ENCODE measurements at regions not wholly inside any gene's neighbourhood (a gene's known extent, or its start where the extent isn't known, plus 50 kb on each side); places are given as distances from the start of the nearest gene placed in this dataset.

- TF ChIP-seq, protein P1, sequence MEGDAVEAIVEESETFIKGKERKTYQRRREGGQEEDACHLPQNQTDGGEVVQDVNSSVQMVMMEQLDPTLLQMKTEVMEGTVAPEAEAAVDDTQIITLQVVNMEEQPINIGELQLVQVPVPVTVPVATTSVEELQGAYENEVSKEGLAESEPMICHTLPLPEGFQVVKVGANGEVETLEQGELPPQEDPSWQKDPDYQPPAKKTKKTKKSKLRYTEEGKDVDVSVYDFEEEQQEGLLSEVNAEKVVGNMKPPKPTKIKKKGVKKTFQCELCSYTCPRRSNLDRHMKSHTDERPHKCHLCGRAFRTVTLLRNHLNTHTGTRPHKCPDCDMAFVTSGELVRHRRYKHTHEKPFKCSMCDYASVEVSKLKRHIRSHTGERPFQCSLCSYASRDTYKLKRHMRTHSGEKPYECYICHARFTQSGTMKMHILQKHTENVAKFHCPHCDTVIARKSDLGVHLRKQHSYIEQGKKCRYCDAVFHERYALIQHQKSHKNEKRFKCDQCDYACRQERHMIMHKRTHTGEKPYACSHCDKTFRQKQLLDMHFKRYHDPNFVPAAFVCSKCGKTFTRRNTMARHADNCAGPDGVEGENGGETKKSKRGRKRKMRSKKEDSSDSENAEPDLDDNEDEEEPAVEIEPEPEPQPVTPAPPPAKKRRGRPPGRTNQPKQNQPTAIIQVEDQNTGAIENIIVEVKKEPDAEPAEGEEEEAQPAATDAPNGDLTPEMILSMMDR (conservative IDR thresholded peaks at IDR 0.05; ENCODE audit: low read depth, low read length): no peak
- no peak for TF ChIP-seq POLR2A (IDR thresholded peaks at IDR 0.05; ENCODE audit: low read depth, low read length)
- no peak for TF ChIP-seq RAD21 (IDR thresholded peaks at IDR 0.05; ENCODE audit: low read length)
- no peak for TF ChIP-seq RFX5 (IDR thresholded peaks at IDR 0.05; ENCODE audit: low read depth, low read length)
- no peak for TF ChIP-seq MXI1 (IDR thresholded peaks at IDR 0.05; ENCODE audit: borderline replicate concordance, low read depth, low read length)
- no peak for TF ChIP-seq MAFK (IDR thresholded peaks at IDR 0.05; ENCODE audit: low read depth, low read length)
- TF ChIP-seq NFE2L2 (IDR thresholded peaks at IDR 0.05; ENCODE audit: low read depth, low read length): no peak
- no peak for TF ChIP-seq USF2 (IDR thresholded peaks at IDR 0.05; ENCODE audit: low read depth, low read length)
These were observed 443.9 kb downstream of the TAF11L14 start for GRCh38 chr5:18078157-18078556.

Data from IMR-90 (cell line).